H9 (cell line): ENCODE measurements at regions not wholly inside any gene's neighbourhood (a gene's known extent, or its start where the extent isn't known, plus 50 kb on each side); places are given as distances from the start of the nearest gene placed in this dataset.

ENCODE experiments used
- DNase-seq: peaks from one replicate; pipeline ENCODE4 v3.0.0-alpha.2; 2017
- H2AFZ ChIP-seq: one replicate; pipeline ENCODE4 v1.6.1; 2013; ENCODE audit warnings: mild to moderate bottlenecking, low read length, control low read depth, moderate library complexity
- H2AK5ac ChIP-seq: 2 replicates; pipeline ENCODE4 v1.6.1; 2013; ENCODE audit warnings: low read length, control low read depth, mixed read lengths; ENCODE audit not compliant: insufficient read length
- H2BK120ac ChIP-seq: one replicate; pipeline ENCODE4 v1.6.1; 2013; ENCODE audit warnings: low read depth, mild to moderate bottlenecking, low read length, control low read depth, inconsistent platforms; ENCODE audit not compliant: poor library complexity, severe bottlenecking
- H2BK12ac ChIP-seq: 2 replicates; pipeline ENCODE4 v1.6.1; 2013; ENCODE audit warnings: low read length, control low read depth, mixed read lengths, low read depth; ENCODE audit not compliant: insufficient read length
- H2BK15ac ChIP-seq: 2 replicates; pipeline ENCODE4 v1.6.1; 2013; ENCODE audit warnings: low read depth, low read length, control low read depth
- H2BK20ac ChIP-seq: one replicate; pipeline ENCODE4 v1.6.1; 2013; ENCODE audit warnings: low read depth, mild to moderate bottlenecking, low read length, control low read depth, inconsistent platforms; ENCODE audit not compliant: poor library complexity, severe bottlenecking
- H2BK5ac ChIP-seq: 2 replicates; pipeline ENCODE4 v1.6.1; 2013; ENCODE audit warnings: low read length, control low read depth, mixed read lengths; ENCODE audit not compliant: insufficient read length
- H3K14ac ChIP-seq: 2 replicates; pipeline ENCODE4 v1.6.1; 2013; ENCODE audit warnings: low read length, control low read depth; ENCODE audit not compliant: insufficient read depth
- H3K18ac ChIP-seq: 2 replicates; pipeline ENCODE4 v1.6.1; 2013; ENCODE audit warnings: low read depth, mild to moderate bottlenecking, mixed read lengths, low read length, control low read depth; ENCODE audit not compliant: insufficient read length
- H3K23ac ChIP-seq: 2 replicates; pipeline ENCODE4 v1.6.1; 2013; ENCODE audit warnings: low read length, control low read depth, mixed read lengths, low read depth; ENCODE audit not compliant: insufficient read length
- H3K23me2 ChIP-seq: 2 replicates; pipeline ENCODE4 v1.6.1; 2013; ENCODE audit warnings: low read depth, mild to moderate bottlenecking, mixed read lengths, low read length, control low read depth; ENCODE audit not compliant: insufficient read length, poor library complexity, severe bottlenecking
- H3K27ac ChIP-seq: 2 replicates; pipeline ENCODE4 v1.5.1; 2013; ENCODE audit warnings: low read length, control low read depth, mixed read lengths, low read depth; ENCODE audit not compliant: insufficient read length
- H3K27me3 ChIP-seq: 2 replicates; pipeline ENCODE4 v1.6.1; 2013; ENCODE audit warnings: low read length, control low read depth, inconsistent platforms; ENCODE audit not compliant: insufficient read depth
- H3K4ac ChIP-seq: 2 replicates; pipeline ENCODE4 v1.6.1; 2013; ENCODE audit warnings: low read depth, mild to moderate bottlenecking, control low read depth, inconsistent platforms, low read length, moderate library complexity
- H3K4me1 ChIP-seq: 2 replicates; pipeline ENCODE4 v1.6.1; 2013; ENCODE audit warnings: low read length, control low read depth, inconsistent platforms; ENCODE audit not compliant: insufficient read depth
- H3K4me2 ChIP-seq: 2 replicates; pipeline ENCODE4 v1.6.1; 2013; ENCODE audit warnings: low read length, control low read depth, mixed read lengths; ENCODE audit not compliant: insufficient read length, insufficient read depth
- H3K56ac ChIP-seq: 2 replicates; pipeline ENCODE4 v1.6.1; 2013; ENCODE audit warnings: low read depth, mild to moderate bottlenecking, mixed read lengths, low read length, control low read depth; ENCODE audit not compliant: insufficient read length
- H3K79me1 ChIP-seq: 2 replicates; pipeline ENCODE4 v1.6.1; 2013; ENCODE audit warnings: low read depth, mild to moderate bottlenecking, moderate library complexity, low read length, control low read depth, inconsistent platforms; ENCODE audit not compliant: insufficient read depth, poor library complexity, severe bottlenecking
- H3K79me2 ChIP-seq: 2 replicates; pipeline ENCODE4 v1.6.1; 2013; ENCODE audit warnings: low read length, control low read depth, inconsistent platforms; ENCODE audit not compliant: insufficient read depth
- H3K9ac ChIP-seq: 2 replicates; pipeline ENCODE4 v1.6.1; 2013; ENCODE audit warnings: low read length, control low read depth, mixed read lengths; ENCODE audit not compliant: insufficient read length; ENCODE audit errors: extremely low read depth
- H3K9me3 ChIP-seq: one replicate; pipeline ENCODE4 v1.6.1; 2013; ENCODE audit warnings: low read depth, low read length, inconsistent platforms; ENCODE audit not compliant: control insufficient read depth
- H3T11ph ChIP-seq: one replicate; pipeline ENCODE4 v1.6.1; 2013; ENCODE audit warnings: mild to moderate bottlenecking, low read length, control low read depth, inconsistent platforms
- H4K20me1 ChIP-seq: one replicate; pipeline ENCODE4 v1.6.1; 2013; ENCODE audit not compliant: control insufficient read depth, insufficient read length, insufficient read depth
- H4K5ac ChIP-seq: 2 replicates; pipeline ENCODE4 v1.6.1; 2013; ENCODE audit warnings: low read depth, mild to moderate bottlenecking, mixed read lengths, low read length, control low read depth; ENCODE audit not compliant: insufficient read length
- H4K8ac ChIP-seq: replicated peaks from 2 replicates; pipeline ENCODE4 v1.6.1; 2013; ENCODE audit warnings: low read length, control low read depth, mixed read lengths, low read depth; ENCODE audit not compliant: insufficient read length
- H4K91ac ChIP-seq: 2 replicates; pipeline ENCODE4 v1.6.1; 2013; ENCODE audit warnings: low read depth, mild to moderate bottlenecking, moderate library complexity, mixed read lengths, low read length, control low read depth; ENCODE audit not compliant: insufficient read length
- H3K27ac Mint-ChIP-seq, 3 experiments: 2 replicates in 2 of 3; 3 replicates in 1 of 3; pipeline ENCODE4 v1.8.0; 2020 to 2021; ENCODE audit warnings: mixed read lengths in 3 of 3, mild to moderate bottlenecking in 1 of 3, moderate library complexity in 1 of 3
- H3K27me3 Mint-ChIP-seq: 2 replicates; pipeline ENCODE4 v1.8.0; 2021; ENCODE audit warnings: low read depth, mild to moderate bottlenecking, moderate library complexity, mixed read lengths
- H3K36me3 Mint-ChIP-seq, 3 experiments: 2 replicates in 2 of 3; 3 replicates in 1 of 3; pipeline ENCODE4 v1.8.0; 2020 to 2021; ENCODE audit warnings: low read depth in 3 of 3, mixed read lengths in 3 of 3; ENCODE audit not compliant: insufficient read depth in 1 of 3
- H3K4me1 Mint-ChIP-seq, 2 experiments: 2 replicates each; pipeline ENCODE4 v1.8.0; 2020; ENCODE audit warnings: mixed read lengths in 2 of 2
- H3K4me3 Mint-ChIP-seq, 2 experiments: 2 replicates in 1 of 2; 3 replicates in 1 of 2; pipeline ENCODE4 v1.8.0; 2020 to 2021; ENCODE audit warnings: mild to moderate bottlenecking in 2 of 2, mixed read lengths in 2 of 2, moderate library complexity in 1 of 2
- H3K9me3 Mint-ChIP-seq, 2 experiments: 2 replicates in 1 of 2; 3 replicates in 1 of 2; pipeline ENCODE4 v1.8.0; 2020; ENCODE audit warnings: mild to moderate bottlenecking in 2 of 2, mixed read lengths in 2 of 2, moderate library complexity in 1 of 2
- CTCF ChIP-seq: fragments of 200-600 bp; sonication (generic); conservative IDR thresholded peaks from 3 replicates; pipeline ENCODE4 v1.8.0; 2021; ENCODE audit warnings: antibody characterized with exemption, mild to moderate bottlenecking
- WGBS: extraction: QIAGEN DNeasy Blood & Tissue Kit; methylation state at CpG from one replicate; pipeline ENCODE4 v1.1.7; 2013; ENCODE audit warnings: missing lambda C conversion rate, low lambda C conversion rate, mixed read lengths; ENCODE audit not compliant: insufficient read length; ENCODE audit errors: extremely low coverage; 5-methylcytosine and 5-hydroxymethylcytosine counted together

- H3K23me2 ChIP-seq, result no peaks in the 10 kb centered on the region
- no peak overlapping the region for H4K5ac ChIP-seq
- Mint-ChIP-seq H3K27ac (no peak overlapping the region), H3K27me3 (peaks cover 2% of the 10 kb centered on the region; the same call in 1 of the 2 replicates), H3K4me3 (no peak overlapping the region), H3K9me3 (peaks cover 2 to 7% of the 10 kb centered on the region in 2 experiments; a peak in 2 of 5 replicates), H3K4me1 (peaks cover 35 to 37% of the 10 kb centered on the region in 2 experiments), H3K36me3 (peaks cover 0 to 9% (median 2%) of the 10 kb centered on the region in 3 experiments; a peak in 4 of 7 replicates)
- H2AFZ ChIP-seq, result no peak overlapping the region
- DNase-seq, result no peak
- H2BK15ac ChIP-seq, result no peak overlapping the region
- H4K91ac ChIP-seq, result no peak overlapping the region
- no peak overlapping the region for H3K4me2 ChIP-seq
- no peak overlapping the region for H3K4ac ChIP-seq
- no peaks in the 10 kb centered on the region; the same call in 1 of the 2 replicates for H3K27me3 ChIP-seq
- no peaks in the 10 kb centered on the region for H3K79me2 ChIP-seq
- H3K56ac ChIP-seq, result no peak overlapping the region
- no peak overlapping the region for H2BK20ac ChIP-seq
- no peaks in the 10 kb centered on the region for H3K9me3 ChIP-seq
- no CpG with 5 or more reads among the region's 6 CpGs for WGBS
- no peak overlapping the region for H3K23ac ChIP-seq
- H2BK5ac ChIP-seq, result no peak overlapping the region
- no peaks in the 10 kb centered on the region for H4K20me1 ChIP-seq
- peaks cover 2% of the 10 kb centered on the region; the same call in 1 of the 2 replicates for H3K4me1 ChIP-seq
- no peak overlapping the region for H2AK5ac ChIP-seq
- no peak overlapping the region for H3K18ac ChIP-seq
- H3K14ac ChIP-seq, result no peak overlapping the region
- no peak overlapping the region for H4K8ac ChIP-seq
- no peak overlapping the region for H2BK12ac ChIP-seq
- no peak overlapping the region for H3T11ph ChIP-seq
- no peak overlapping the region for H3K9ac ChIP-seq
- H3K27ac ChIP-seq, result no peak overlapping the region
- no peaks in the 10 kb centered on the region for H3K79me1 ChIP-seq
- no peak overlapping the region for H2BK120ac ChIP-seq
- TF ChIP-seq CTCF, result no peak
Observed at GRCh38 chr6:139625081-139625939, 250.9 kb upstream of the CITED2 start.
